ENCODE measurements at regions not wholly inside any gene's neighbourhood (a gene's known extent, or its start where the extent isn't known, plus 50 kb on each side); places are given as distances from the start of the nearest gene placed in this dataset.

GRCh38 chr9:87796196-87796595 is 70.3 kb downstream of the CTSL start:
- 83% methylated on average over 2 of the region's 2 CpGs for WGBS
- Histone ChIP-seq H3K36me3 (ENCODE audit: control insufficient read depth in 2 of 2, insufficient read depth in 2 of 2, low read length in 1 of 2) (no peaks in the 10 kb centered on the region), H3K4me1 (ENCODE audit: control insufficient read depth in 2 of 2, insufficient read depth in 2 of 2, low read length in 2 of 2) (no peaks in the 10 kb centered on the region), H3K9me3 (ENCODE audit: control insufficient read depth in 2 of 2, insufficient read depth in 1 of 2, low read length in 1 of 2) (no peaks in the 10 kb centered on the region), H3K27me3 (ENCODE audit: control insufficient read depth in 2 of 2, insufficient read depth in 1 of 2, low read length in 1 of 2) (peaks cover 0 to 2% of the 10 kb centered on the region in 2 donors), H3K27ac (ENCODE audit: low read depth in 1 of 2, low read length in 1 of 2) (no peak overlapping the region), H3K4me3 (ENCODE audit: low read length in 2 of 2) (no peak overlapping the region)
- no peak for DNase-seq (ENCODE audit: low read depth in 6 of 9, low spot score in 9 of 9)

- Histone ChIP-seq H3K27ac (ENCODE audit: low read depth in 1 of 2, low read length in 1 of 2) (no peak overlapping the region), H3K4me1 (ENCODE audit: control insufficient read depth in 2 of 2, insufficient read depth in 2 of 2, low read length in 2 of 2) (no peaks in the 10 kb centered on the region), H3K9me3 (ENCODE audit: control insufficient read depth in 2 of 2, insufficient read depth in 1 of 2, low read length in 1 of 2) (no peaks in the 10 kb centered on the region), H3K27me3 (ENCODE audit: control insufficient read depth in 2 of 2, insufficient read depth in 1 of 2, low read length in 1 of 2) (peaks cover 0 to 6% of the 10 kb centered on the region in 2 donors), H3K36me3 (ENCODE audit: control insufficient read depth in 2 of 2, insufficient read depth in 2 of 2, low read length in 1 of 2) (no peaks in the 10 kb centered on the region), H3K4me3 (ENCODE audit: low read length in 2 of 2) (no peak overlapping the region)
- WGBS: 98% methylated on average over 1 of the region's 1 CpG
- no peak for DNase-seq (ENCODE audit: low read depth in 6 of 9, low spot score in 9 of 9)
These were observed 72.4 kb downstream of the CTSL start for GRCh38 chr9:87798261-87798833.

DNA sequence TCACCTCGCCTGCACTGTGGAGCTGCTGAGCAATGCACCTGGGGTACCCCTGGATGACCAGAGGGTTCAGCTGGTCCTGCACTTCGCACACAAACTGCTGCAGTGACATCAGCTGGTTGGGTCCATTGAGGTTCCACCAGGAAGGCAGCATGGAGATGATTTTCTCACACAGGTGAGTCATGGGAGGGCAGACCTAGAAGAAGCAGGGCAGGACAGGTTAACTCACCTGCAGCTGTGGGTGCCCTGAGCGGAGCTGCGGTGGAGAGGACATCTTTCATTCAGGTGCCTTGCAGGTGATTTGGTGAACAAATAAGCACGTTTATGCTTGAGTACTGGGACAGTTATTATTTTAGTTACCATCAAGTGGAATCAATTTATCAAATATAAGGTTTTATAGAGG is 73.6 kb downstream of the CTSL start:
- no peaks in the 10 kb centered on the region for H3K9me3 ChIP-seq (ENCODE audit: control insufficient read depth in 2 of 2, insufficient read depth in 1 of 2, low read length in 1 of 2)
- H3K27me3 ChIP-seq (ENCODE audit: control insufficient read depth in 2 of 2, insufficient read depth in 1 of 2, low read length in 1 of 2): peaks cover 0 to 6% of the 10 kb centered on the region in 2 donors
- no peak overlapping the region for H3K27ac ChIP-seq (ENCODE audit: low read depth in 1 of 2, low read length in 1 of 2)
- 93% methylated on average over 5 of the region's 5 CpGs for WGBS
- H3K4me3 ChIP-seq (ENCODE audit: low read length in 2 of 2): no peak overlapping the region
- no peak for DNase-seq (ENCODE audit: low read depth in 6 of 9, low spot score in 9 of 9)
- no peaks in the 10 kb centered on the region for H3K4me1 ChIP-seq (ENCODE audit: control insufficient read depth in 2 of 2, insufficient read depth in 2 of 2, low read length in 2 of 2)
- no peaks in the 10 kb centered on the region for H3K36me3 ChIP-seq (ENCODE audit: control insufficient read depth in 2 of 2, insufficient read depth in 2 of 2, low read length in 1 of 2)

- peaks cover 0 to 6% of the 10 kb centered on the region in 2 donors for H3K27me3 ChIP-seq (ENCODE audit: control insufficient read depth in 2 of 2, insufficient read depth in 1 of 2, low read length in 1 of 2)
- WGBS: 95% methylated on average over 7 of the region's 7 CpGs
- no peaks in the 10 kb centered on the region for H3K4me1 ChIP-seq (ENCODE audit: control insufficient read depth in 2 of 2, insufficient read depth in 2 of 2, low read length in 2 of 2)
- no peak overlapping the region for H3K4me3 ChIP-seq (ENCODE audit: low read length in 2 of 2)
- H3K27ac ChIP-seq (ENCODE audit: low read depth in 1 of 2, low read length in 1 of 2): no peak overlapping the region
- H3K36me3 ChIP-seq (ENCODE audit: control insufficient read depth in 2 of 2, insufficient read depth in 2 of 2, low read length in 1 of 2): no peaks in the 10 kb centered on the region
- no peaks in the 10 kb centered on the region for H3K9me3 ChIP-seq (ENCODE audit: control insufficient read depth in 2 of 2, insufficient read depth in 1 of 2, low read length in 1 of 2)
- DNase-seq (ENCODE audit: low read depth in 6 of 9, low spot score in 9 of 9): no peak
These were observed 74.5 kb downstream of the CTSL start for GRCh38 chr9:87800456-87800855.

DNA sequence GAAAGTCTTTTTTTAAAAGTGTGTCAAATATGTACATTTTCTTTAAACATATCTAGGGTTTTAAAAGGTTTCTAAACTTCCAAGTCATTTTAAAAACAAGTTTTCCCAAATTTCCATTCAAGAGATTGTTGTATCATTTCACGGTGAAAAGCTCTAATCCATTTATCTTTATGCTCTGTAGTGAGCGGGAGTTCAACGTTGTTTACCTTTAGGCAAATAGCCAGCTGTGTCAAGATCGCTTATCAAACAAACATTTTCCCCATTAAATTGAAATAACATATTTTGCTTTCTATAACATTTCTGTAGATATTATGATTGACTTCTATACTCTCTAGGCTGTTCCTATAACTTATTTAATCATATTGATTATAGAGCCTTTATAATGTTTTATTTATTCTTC is 75.1 kb downstream of the CTSL start:
- Histone ChIP-seq H3K4me3 (ENCODE audit: low read length in 2 of 2) (no peak overlapping the region), H3K27ac (ENCODE audit: low read depth in 1 of 2, low read length in 1 of 2) (no peak overlapping the region), H3K4me1 (ENCODE audit: control insufficient read depth in 2 of 2, insufficient read depth in 2 of 2, low read length in 2 of 2) (no peaks in the 10 kb centered on the region), H3K36me3 (ENCODE audit: control insufficient read depth in 2 of 2, insufficient read depth in 2 of 2, low read length in 1 of 2) (no peaks in the 10 kb centered on the region), H3K9me3 (ENCODE audit: control insufficient read depth in 2 of 2, insufficient read depth in 1 of 2, low read length in 1 of 2) (no peaks in the 10 kb centered on the region), H3K27me3 (ENCODE audit: control insufficient read depth in 2 of 2, insufficient read depth in 1 of 2, low read length in 1 of 2) (peaks cover 0 to 6% of the 10 kb centered on the region in 2 donors)
- WGBS: 95% methylated on average over 4 of the region's 4 CpGs
- DNase-seq (ENCODE audit: low read depth in 6 of 9, low spot score in 9 of 9): no peak

GRCh38 chr9:87803166-87803565 is 77.2 kb downstream of the CTSL start:
- Histone ChIP-seq H3K4me3 (ENCODE audit: low read length in 2 of 2) (no peak overlapping the region), H3K27me3 (ENCODE audit: control insufficient read depth in 2 of 2, insufficient read depth in 1 of 2, low read length in 1 of 2) (peaks cover 0 to 6% of the 10 kb centered on the region in 2 donors), H3K36me3 (ENCODE audit: control insufficient read depth in 2 of 2, insufficient read depth in 2 of 2, low read length in 1 of 2) (no peaks in the 10 kb centered on the region), H3K27ac (ENCODE audit: low read depth in 1 of 2, low read length in 1 of 2) (no peak overlapping the region), H3K4me1 (ENCODE audit: control insufficient read depth in 2 of 2, insufficient read depth in 2 of 2, low read length in 2 of 2) (no peaks in the 10 kb centered on the region), H3K9me3 (ENCODE audit: control insufficient read depth in 2 of 2, insufficient read depth in 1 of 2, low read length in 1 of 2) (no peaks in the 10 kb centered on the region)
- no peak for DNase-seq (ENCODE audit: low read depth in 6 of 9, low spot score in 9 of 9)
- 94% methylated on average over 15 of the region's 15 CpGs for WGBS

DNA sequence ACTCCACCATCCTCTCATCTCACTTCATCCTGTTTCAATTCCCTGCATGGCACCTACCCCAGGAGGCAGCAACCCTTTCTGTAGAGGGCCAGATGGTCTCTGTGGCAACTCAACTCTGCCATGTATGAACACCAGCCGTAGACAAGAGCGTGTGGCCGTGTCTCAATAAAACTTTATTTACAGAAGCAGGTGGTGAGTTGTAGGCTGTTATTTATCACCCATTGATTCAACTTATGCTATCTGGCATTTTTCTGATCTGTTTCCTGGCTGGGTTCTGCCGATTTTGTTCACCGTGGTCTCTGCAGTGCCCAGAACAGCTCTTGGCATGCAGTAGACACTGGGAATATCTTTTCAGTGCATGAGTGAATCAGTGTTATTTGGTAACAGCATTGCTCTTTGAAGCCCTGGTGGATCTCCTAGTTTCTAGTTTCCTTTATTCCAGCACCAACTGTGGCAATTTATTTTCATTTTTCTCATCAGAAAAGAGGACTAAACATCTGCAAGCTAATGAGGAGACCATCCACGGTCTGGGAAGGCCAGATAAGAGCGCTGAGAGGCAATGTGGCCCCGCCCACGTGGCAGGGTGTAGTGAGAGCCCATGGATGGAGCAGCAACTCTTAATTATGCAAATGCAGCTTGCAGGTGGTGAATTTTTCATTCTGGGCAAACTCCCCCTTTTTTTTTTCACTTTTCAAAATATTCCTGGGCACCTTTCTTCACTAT is 77.9 kb downstream of the CTSL start:
- 85% methylated on average over 9 of the region's 9 CpGs for WGBS
- no peaks in the 10 kb centered on the region for H3K4me1 ChIP-seq (ENCODE audit: control insufficient read depth in 2 of 2, insufficient read depth in 2 of 2, low read length in 2 of 2)
- H3K9me3 ChIP-seq (ENCODE audit: control insufficient read depth in 2 of 2, insufficient read depth in 1 of 2, low read length in 1 of 2): no peaks in the 10 kb centered on the region
- H3K27me3 ChIP-seq (ENCODE audit: control insufficient read depth in 2 of 2, insufficient read depth in 1 of 2, low read length in 1 of 2): peaks cover 0 to 6% of the 10 kb centered on the region in 2 donors
- no peak for DNase-seq (ENCODE audit: low read depth in 6 of 9, low spot score in 9 of 9)
- no peak overlapping the region for H3K4me3 ChIP-seq (ENCODE audit: low read length in 2 of 2)
- H3K36me3 ChIP-seq (ENCODE audit: control insufficient read depth in 2 of 2, insufficient read depth in 2 of 2, low read length in 1 of 2): no peaks in the 10 kb centered on the region
- H3K27ac ChIP-seq (ENCODE audit: low read depth in 1 of 2, low read length in 1 of 2): no peak overlapping the region

DNA sequence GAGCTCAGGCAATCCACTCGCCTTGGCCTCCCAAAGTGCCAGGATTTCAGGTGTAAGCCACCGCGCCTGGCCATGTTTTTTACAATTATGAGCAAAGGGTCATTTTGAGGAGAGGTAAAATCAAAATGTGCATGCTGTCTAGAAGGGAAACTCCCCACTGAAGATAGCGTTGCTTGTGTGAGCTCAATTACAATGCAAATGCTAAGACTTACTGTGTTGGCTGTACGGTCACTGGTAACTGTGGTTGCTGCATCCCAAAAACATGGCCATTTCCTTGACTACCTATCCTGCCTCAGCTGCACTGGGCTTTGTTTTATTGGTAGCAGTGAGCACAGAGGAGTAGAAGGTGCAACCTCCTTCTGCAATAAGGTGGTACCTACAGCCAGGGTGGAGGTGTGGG is 77.4 kb upstream of the SPATA31E1 start:
- whole genome bisulfite sequencing: 97% methylated on average over 5 of the region's 5 CpGs
- Histone ChIP-seq H3K4me1 (ENCODE audit: control insufficient read depth in 2 of 2, insufficient read depth in 2 of 2, low read length in 2 of 2) (no peaks in the 10 kb centered on the region), H3K27ac (ENCODE audit: low read depth in 1 of 2, low read length in 1 of 2) (no peak overlapping the region), H3K36me3 (ENCODE audit: control insufficient read depth in 2 of 2, insufficient read depth in 2 of 2, low read length in 1 of 2) (no peaks in the 10 kb centered on the region), H3K27me3 (ENCODE audit: control insufficient read depth in 2 of 2, insufficient read depth in 1 of 2, low read length in 1 of 2) (peaks cover 0 to 6% of the 10 kb centered on the region in 2 donors), H3K4me3 (ENCODE audit: low read length in 2 of 2) (no peak overlapping the region), H3K9me3 (ENCODE audit: control insufficient read depth in 2 of 2, insufficient read depth in 1 of 2, low read length in 1 of 2) (no peaks in the 10 kb centered on the region)
- DNase-seq (ENCODE audit: low read depth in 6 of 9, low spot score in 9 of 9): no peak

GRCh38 chr9:87810008-87810407 is 72.7 kb upstream of the SPATA31E1 start:
- no peaks in the 10 kb centered on the region for H3K4me1 ChIP-seq (ENCODE audit: control insufficient read depth in 2 of 2, insufficient read depth in 2 of 2, low read length in 2 of 2)

More at GRCh38 chr9:87810008-87810407, 72.7 kb upstream of the SPATA31E1 start:
- Histone ChIP-seq H3K27ac (ENCODE audit: low read depth in 1 of 2, low read length in 1 of 2) (no peak overlapping the region), H3K4me3 (ENCODE audit: low read length in 2 of 2) (no peak overlapping the region), H3K27me3 (ENCODE audit: control insufficient read depth in 2 of 2, insufficient read depth in 1 of 2, low read length in 1 of 2) (no peaks in the 10 kb centered on the region), H3K36me3 (ENCODE audit: control insufficient read depth in 2 of 2, insufficient read depth in 2 of 2, low read length in 1 of 2) (no peaks in the 10 kb centered on the region), H3K9me3 (ENCODE audit: control insufficient read depth in 2 of 2, insufficient read depth in 1 of 2, low read length in 1 of 2) (no peaks in the 10 kb centered on the region)
- WGBS: 91% methylated on average over 5 of the region's 5 CpGs
- DNase-seq (ENCODE audit: low read depth in 6 of 9, low spot score in 9 of 9): no peak

Measured in thymus (tissue), 11 donors.